ENCODE measurements at regions not wholly inside any gene's neighbourhood (a gene's known extent, or its start where the extent isn't known, plus 50 kb on each side); places are given as distances from the start of the nearest gene placed in this dataset.
A peak's percentile ranks its signal among the peaks of the same experiment; 100 is the strongest.

- Histone ChIP-seq H3K27me3 (peaks cover 0 to 56% of the 10 kb centered on the region in 2 donors), H3K36me3 (no peaks in the 10 kb centered on the region), H3K9me3 (no peaks in the 10 kb centered on the region), H3K4me1 (peaks cover 0 to 14% (median 9%) of the 10 kb centered on the region in 4 donors), H3K27ac (no peak overlapping the region), H3K4me3 (no peak overlapping the region)
- DNase-seq: no peak
- intact Hi-C loops (cut with DNase I; ENCODE audit: low total_unique reads): no loop called here
- TF ChIP-seq CTCF (IDR thresholded peaks at IDR 0.05): no peak
Observed at GRCh38 chr10:131746785-131747184, 154.0 kb upstream of the PPP2R2D start.

- Histone ChIP-seq H3K27ac (no peak overlapping the region), H3K27me3 (peaks cover 0 to 52% of the 10 kb centered on the region in 2 donors), H3K9me3 (no peaks in the 10 kb centered on the region), H3K4me3 (no peak overlapping the region), H3K4me1 (peaks cover 0 to 14% (median 9%) of the 10 kb centered on the region in 4 donors), H3K36me3 (no peaks in the 10 kb centered on the region)
- DNase-seq: no peak
- no peak for TF ChIP-seq CTCF (IDR thresholded peaks at IDR 0.05)
- intact Hi-C loops (cut with DNase I; ENCODE audit: low total_unique reads): no loop called here
Observed at GRCh38 chr10:131747251-131747650, 153.6 kb upstream of the PPP2R2D start.

- no peak overlapping the region for H3K4me3 ChIP-seq
- no peaks in the 10 kb centered on the region for H3K9me3 ChIP-seq
- intact Hi-C loops (cut with DNase I; ENCODE audit: low total_unique reads): no loop called here
- DNase-seq: peak in 1 of 2 donors; percentile 48
- peaks cover 0 to 14% (median 9%) of the 10 kb centered on the region in 4 donors for H3K4me1 ChIP-seq
- no peak overlapping the region for H3K27ac ChIP-seq
- H3K36me3 ChIP-seq: no peaks in the 10 kb centered on the region
- peaks cover 0 to 46% of the 10 kb centered on the region in 2 donors for H3K27me3 ChIP-seq
- no peak for TF ChIP-seq CTCF (IDR thresholded peaks at IDR 0.05)
Observed at GRCh38 chr10:131747791-131748190, 153.0 kb upstream of the PPP2R2D start.

- H3K27me3 ChIP-seq: peaks cover 0 to 43% of the 10 kb centered on the region in 2 donors
- no peaks in the 10 kb centered on the region for H3K9me3 ChIP-seq
- no peaks in the 10 kb centered on the region for H3K36me3 ChIP-seq
- no peak for TF ChIP-seq CTCF (IDR thresholded peaks at IDR 0.05)
- intact Hi-C loops (cut with DNase I; ENCODE audit: low total_unique reads): no loop called here
- H3K4me1 ChIP-seq: peaks cover 0 to 10% (median 5%) of the 10 kb centered on the region in 4 donors
- no peak overlapping the region for H3K27ac ChIP-seq
- DNase-seq: no peak
- no peak overlapping the region for H3K4me3 ChIP-seq
Observed at GRCh38 chr10:131748191-131748590, 152.6 kb upstream of the PPP2R2D start.

DNA sequence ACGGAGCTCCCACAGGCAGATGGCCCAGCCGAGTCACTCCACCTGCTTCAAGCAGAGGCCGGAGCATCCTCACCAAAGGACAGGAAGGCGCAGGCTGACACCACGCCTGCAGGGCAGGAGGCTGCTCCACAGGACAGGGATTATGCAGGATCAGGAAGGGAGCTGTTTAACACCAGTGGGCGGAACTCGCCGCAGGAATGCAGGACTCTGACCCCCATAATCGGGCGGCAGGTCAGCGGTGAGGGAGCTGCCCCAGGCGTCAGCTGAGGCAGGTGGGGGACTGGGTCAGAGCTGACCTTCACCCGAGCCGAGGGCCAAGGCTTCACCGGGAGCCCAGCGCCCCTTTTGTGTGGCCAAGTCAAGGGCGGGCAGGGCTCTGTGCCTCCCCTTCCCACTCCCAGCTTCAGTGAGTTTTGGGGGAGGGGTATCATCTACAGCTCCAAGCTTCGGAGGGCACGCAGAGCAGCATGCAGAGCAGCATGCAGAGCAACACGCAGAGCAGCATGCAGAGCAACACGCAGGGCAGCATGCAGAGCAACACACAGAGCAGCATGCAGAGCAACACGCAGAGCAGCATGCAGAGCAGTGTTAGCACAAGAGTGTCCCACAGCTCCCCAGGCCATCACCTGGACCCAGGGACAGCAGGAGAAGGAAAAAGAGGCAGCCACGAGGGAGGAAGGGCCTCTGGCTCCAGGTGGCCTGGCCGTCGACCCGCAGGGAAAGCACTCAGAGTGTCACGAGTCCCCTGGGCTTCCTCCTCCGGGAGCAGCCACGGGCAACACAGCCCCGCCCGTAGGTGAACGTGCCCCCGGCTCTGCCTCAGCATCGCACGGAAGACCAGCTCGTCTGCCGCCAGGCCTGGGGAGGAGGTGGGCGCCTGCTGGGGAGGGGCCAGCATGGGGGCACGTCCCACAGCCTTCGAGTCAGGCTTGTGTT, 151.7 kb upstream of the PPP2R2D start:
- Histone ChIP-seq H3K27me3 (peaks cover 0 to 34% of the 10 kb centered on the region in 2 donors), H3K4me1 (peaks cover 0 to 1% (median 0%) of the 10 kb centered on the region in 4 donors), H3K27ac (no peak overlapping the region), H3K36me3 (no peaks in the 10 kb centered on the region), H3K9me3 (no peaks in the 10 kb centered on the region), H3K4me3 (no peak overlapping the region)
- no peak for TF ChIP-seq CTCF (IDR thresholded peaks at IDR 0.05)
- DNase-seq: no peak
- intact Hi-C loops (cut with DNase I; ENCODE audit: low total_unique reads): no loop called here

Data from tibial artery (tissue), 4 donors.